HCT116 (cell line): ENCODE measurements at regions not wholly inside any gene's neighbourhood (a gene's known extent, or its start where the extent isn't known, plus 50 kb on each side); places are given as distances from the start of the nearest gene placed in this dataset.

Source experiments
- ATAC-seq: fragments of 200-7000 bp; cut with Tn5 transposase; 2 replicates; pipeline ENCODE4 v1.9.1; 2020; ENCODE audit warnings: mild to moderate bottlenecking, moderate library complexity
- BruUV-seq: library from RNA; stranded (reverse); fragments of 400-500 nt; replicated peaks from 2 replicates; lab custom pipeline; 2021; lab: Mats Ljungman, UMichigan
- CTCF ChIA-PET: fragments of 300-600 bp; sonication (Branson Sonifier 250); formaldehyde crosslinking; loops from one replicate; lab custom pipeline; 2021; ENCODE audit warnings: antibody characterized with exemption; lab: Charles Lee
- POLR2A ChIA-PET: fragments of 300-600, 350-600 bp; sonication (Branson Sonifier 250); formaldehyde crosslinking; loops from one replicate; lab custom pipeline; 2021; ENCODE audit warnings: antibody characterized with exemption; lab: Charles Lee
- RAD21 ChIA-PET, 2 experiments: fragments of 300-600 bp; sonication (Branson Sonifier 250); formaldehyde crosslinking; loops; one replicate each; lab custom pipeline; 2023; ENCODE audit warnings: low total read pairs in 2 of 2; ENCODE audit not compliant: uncharacterized antibody in 2 of 2, unreplicated experiment in 2 of 2, low non-redundant PET in 1 of 2; lab: Charles Lee
- DNase-seq: peaks from one replicate; pipeline ENCODE4 v3.0.0-alpha.2; 2010; ENCODE audit warnings: low read depth, low spot score
- H2AFZ ChIP-seq: fragments of 200-600 bp; shearing (Covaris generic), sonication (generic); 2 replicates; pipeline ENCODE4 v1.6.1; 2017; ENCODE audit warnings: low read depth, mixed run types, mixed read lengths, antibody characterized with exemption, low read length; ENCODE audit not compliant: poor library complexity, severe bottlenecking
- H3K27ac ChIP-seq: 2 replicates; pipeline ENCODE4 v1.5.1; 2012; ENCODE audit warnings: low read depth, low read length
- H3K27me3 ChIP-seq: fragments of 200-600 bp; sonication (generic); 2 replicates; pipeline ENCODE4 v1.6.1; 2016; ENCODE audit warnings: mixed run types, low read length, mixed read lengths; ENCODE audit not compliant: insufficient read depth
- H3K36me3 ChIP-seq, 2 experiments: fragments of 200-500 bp in 1 of 2; fragments of 200-600 bp in 1 of 2; sonication (Bioruptor generic) in 1 of 2; sonication (generic) in 1 of 2; 2 replicates each; pipeline versions ENCODE4 v1.5.1 to v1.6.1; 2014 to 2016; ENCODE audit warnings: low read length in 2 of 2, inconsistent platforms in 1 of 2, mixed read lengths in 1 of 2, mixed run types in 1 of 2; ENCODE audit not compliant: insufficient read depth in 2 of 2, control insufficient read depth in 1 of 2
- H3K4me1 ChIP-seq, 2 experiments: fragments of 200-600 bp in 1 of 2; sonication (generic) in 1 of 2; 2 replicates each; pipeline versions ENCODE4 v1.5.1 to v1.6.1; 2012 to 2017; ENCODE audit warnings: low read length in 2 of 2, inconsistent platforms in 1 of 2, mild to moderate bottlenecking in 1 of 2, mixed read lengths in 1 of 2, mixed run types in 1 of 2, moderate library complexity in 1 of 2; ENCODE audit not compliant: insufficient read depth in 2 of 2, control insufficient read depth in 1 of 2
- H3K4me2 ChIP-seq: fragments of 200-600 bp; sonication (generic); 2 replicates; pipeline ENCODE4 v1.6.1; 2017; ENCODE audit warnings: mixed run types, low read length, mixed read lengths
- H3K4me3 ChIP-seq, 2 experiments: fragments of 200-600 bp in 1 of 2; sonication (generic) in 1 of 2; replicated peaks in 1 of 2; 2 replicates each; pipeline ENCODE4 v1.5.1; 2011 to 2016; ENCODE audit warnings: low read length in 2 of 2, control low read depth in 1 of 2, low read depth in 1 of 2, mild to moderate bottlenecking in 1 of 2, mixed read lengths in 1 of 2, mixed run types in 1 of 2
- H3K79me2 ChIP-seq: fragments of 200-600 bp; sonication (generic); 2 replicates; pipeline ENCODE4 v1.6.1; 2017; ENCODE audit warnings: mild to moderate bottlenecking, mixed run types, low read length, moderate library complexity, mixed read lengths; ENCODE audit not compliant: insufficient read depth
- H3K9ac ChIP-seq: fragments of 200-600 bp; sonication (generic); 2 replicates; pipeline ENCODE4 v1.6.1; 2016; ENCODE audit warnings: low read length, mixed read lengths
- H3K9me2 ChIP-seq: fragments of 200-600 bp; sonication (generic), shearing (Covaris generic); 2 replicates; pipeline ENCODE4 v1.6.1; 2017; ENCODE audit warnings: mixed run types, mild to moderate bottlenecking, moderate library complexity; ENCODE audit not compliant: insufficient read depth
- H3K9me3 ChIP-seq, 2 experiments: fragments of 200-500 bp in 1 of 2; fragments of 200-600 bp in 1 of 2; sonication (Bioruptor generic) in 1 of 2; sonication (generic) in 1 of 2; 2 replicates each; pipeline ENCODE4 v1.6.1; 2014 to 2017; ENCODE audit warnings: low read length in 2 of 2, mixed read lengths in 2 of 2, inconsistent platforms in 1 of 2, low read depth in 1 of 2, mild to moderate bottlenecking in 1 of 2, mixed run types in 1 of 2, moderate library complexity in 1 of 2; ENCODE audit not compliant: control insufficient read depth in 1 of 2, insufficient read depth in 1 of 2
- H4K20me1 ChIP-seq: fragments of 200-600 bp; sonication (generic), shearing (Covaris generic); 2 replicates; pipeline ENCODE4 v1.6.1; 2017; ENCODE audit warnings: mixed run types, mild to moderate bottlenecking, moderate library complexity; ENCODE audit not compliant: insufficient read depth
- CBX3 ChIP-seq: IDR thresholded peaks from 2 replicates; pipeline ENCODE4 v1.6.1; 2012; ENCODE audit warnings: low read depth
- CEBPB ChIP-seq: IDR thresholded peaks from 2 replicates; pipeline ENCODE4 v1.6.1; 2012; ENCODE audit warnings: low read depth
- EGR1 ChIP-seq: IDR thresholded peaks from 2 replicates; pipeline ENCODE4 v1.6.1; 2012; ENCODE audit warnings: low read depth
- ELF1 ChIP-seq: IDR thresholded peaks from 2 replicates; pipeline ENCODE4 v1.6.1; 2012; ENCODE audit warnings: low read depth, borderline replicate concordance
- EZH2 ChIP-seq: fragments of 200-600 bp; sonication (generic); IDR thresholded peaks from 2 replicates; pipeline ENCODE4 v1.6.1; 2017; ENCODE audit warnings: antibody characterized with exemption, mixed run types
- EZH2phosphoT487 ChIP-seq: fragments of 200-600 bp; IDR thresholded peaks from 2 replicates; pipeline ENCODE4 v1.6.1; 2018; ENCODE audit warnings: antibody characterized with exemption, borderline replicate concordance
- JUND ChIP-seq: IDR thresholded peaks from 2 replicates; pipeline ENCODE4 v1.6.1; 2012
- POLR2A ChIP-seq: IDR thresholded peaks from 2 replicates; pipeline ENCODE4 v1.7.0; 2011; ENCODE audit warnings: borderline replicate concordance; ENCODE audit not compliant: insufficient read depth, insufficient read length; ENCODE audit errors: extremely low read depth
- REST ChIP-seq: IDR thresholded peaks from 2 replicates; pipeline ENCODE4 v1.6.1; 2012; ENCODE audit warnings: low read depth
- SIN3A ChIP-seq: IDR thresholded peaks from 2 replicates; pipeline ENCODE4 v1.6.1; 2012; ENCODE audit warnings: low read depth
- TCF7L2 ChIP-seq: IDR thresholded peaks from 2 replicates; pipeline ENCODE4 v1.7.0; 2011; ENCODE audit warnings: borderline replicate concordance, inconsistent platforms; ENCODE audit not compliant: insufficient read depth, insufficient read length; ENCODE audit errors: extremely low read depth
- YY1 ChIP-seq: IDR thresholded peaks from 2 replicates; pipeline ENCODE4 v1.6.1; 2011; ENCODE audit warnings: low read length, low read depth, moderate library complexity, mild to moderate bottlenecking; ENCODE audit not compliant: insufficient replicate concordance; ENCODE audit errors: extremely low read depth
- ZBTB33 ChIP-seq: IDR thresholded peaks from 2 replicates; pipeline ENCODE4 v1.6.1; 2011; ENCODE audit warnings: mild to moderate bottlenecking, low read length, moderate library complexity; ENCODE audit not compliant: insufficient replicate concordance; ENCODE audit errors: extremely low read depth
- ZNF274 ChIP-seq: fragments of 200-500 bp; sonication (Bioruptor generic); IDR thresholded peaks from 2 replicates; pipeline ENCODE4 v1.6.1; 2014; ENCODE audit warnings: mild to moderate bottlenecking, low read depth, low read length, inconsistent platforms
- intact Hi-C: fragments of 100-400 bp; cut with micrococcal nuclease; formaldehyde crosslinking; loops from 2 replicates; pipeline ENCODE4 v1.10.0; 2022

GRCh38 chr6:145561095-145562072 lies 173.9 kb downstream of the EPM2A start:
- no peak for ATAC-seq

More at GRCh38 chr6:145561095-145562072, 173.9 kb downstream of the EPM2A start:
- no peaks in the 10 kb centered on the region for H3K79me2 ChIP-seq
- H3K4me1 ChIP-seq = no peaks in the 10 kb centered on the region
- no peak overlapping the region for H3K9ac ChIP-seq
- H3K9me2 ChIP-seq = no peaks in the 10 kb centered on the region
- no peaks in the 10 kb centered on the region for H4K20me1 ChIP-seq
- H3K36me3 ChIP-seq = no peaks in the 10 kb centered on the region
- TF ChIP-seq ELF1 (no peak), SIN3A (no peak), YY1 (no peak), POLR2A (no peak), ZNF274 (no peak), CEBPB (no peak), CBX3 (no peak), REST (no peak), JUND (no peak), EZH2 (no peak), EZH2phosphoT487 (no peak), ZBTB33 (no peak), TCF7L2 (no peak), EGR1 (no peak)
- H2AFZ ChIP-seq = no peak overlapping the region
- ChIA-PET CTCF (no interaction called here), RAD21 (no interaction called here), POLR2A (no interaction called here)
- BruUV-seq = no TSS peak
- H3K4me2 ChIP-seq = no peak overlapping the region
- H3K4me3 ChIP-seq = no peak overlapping the region
- no peaks in the 10 kb centered on the region for H3K9me3 ChIP-seq
- intact Hi-C loops = no loop called here
- H3K27ac ChIP-seq = no peak overlapping the region
- peak; percentile 23 for DNase-seq
- H3K27me3 ChIP-seq = no peaks in the 10 kb centered on the region
